Endothelial cell (in vitro differentiated cells): ENCODE measurements at regions not wholly inside any gene's neighbourhood (a gene's known extent, or its start where the extent isn't known, plus 50 kb on each side); places are given as distances from the start of the nearest gene placed in this dataset.
"Not testable (repeated sequence)": the region's sequence is repeated elsewhere in the genome, so short reads cannot be mapped to it uniquely, and the experiment has no call there.

Source experiments
- DNase-seq: peaks from one replicate; pipeline ENCODE4 v3.0.0; 2021; ENCODE audit warnings: low spot score
- H3K27ac Mint-ChIP-seq: one replicate; pipeline ENCODE4 v1.8.0; 2021; ENCODE audit warnings: mixed read lengths, inconsistent platforms; ENCODE audit not compliant: unreplicated experiment
- H3K27me3 Mint-ChIP-seq: one replicate; pipeline ENCODE4 v1.8.0; 2021; ENCODE audit warnings: mild to moderate bottlenecking, moderate library complexity, mixed read lengths, inconsistent platforms; ENCODE audit not compliant: unreplicated experiment
- H3K36me3 Mint-ChIP-seq: one replicate; pipeline ENCODE4 v1.8.0; 2021; ENCODE audit warnings: mild to moderate bottlenecking, low read depth, mixed read lengths, inconsistent platforms; ENCODE audit not compliant: unreplicated experiment
- H3K4me1 Mint-ChIP-seq: one replicate; pipeline ENCODE4 v1.8.0; 2021; ENCODE audit warnings: mild to moderate bottlenecking, mixed read lengths, inconsistent platforms; ENCODE audit not compliant: unreplicated experiment
- H3K4me3 Mint-ChIP-seq: one replicate; pipeline ENCODE4 v1.8.0; 2021; ENCODE audit warnings: mild to moderate bottlenecking, mixed read lengths, inconsistent platforms; ENCODE audit not compliant: unreplicated experiment
- H3K9me3 Mint-ChIP-seq: one replicate; pipeline ENCODE4 v1.8.0; 2021; ENCODE audit warnings: mixed read lengths, inconsistent platforms; ENCODE audit not compliant: unreplicated experiment
- TF ChIP-seq, protein P1 (sequence below): fragments of 200-600 bp; sonication (generic); IDR thresholded peaks from one replicate; pipeline ENCODE4 v1.5.0; 2021; ENCODE audit warnings: antibody characterized with exemption; ENCODE audit not compliant: unreplicated experiment

GRCh38 chr4:79662651-79663050 is 254.6 kb upstream of the GK2 start:
- DNase-seq: no peak
- TF ChIP-seq, protein P1, sequence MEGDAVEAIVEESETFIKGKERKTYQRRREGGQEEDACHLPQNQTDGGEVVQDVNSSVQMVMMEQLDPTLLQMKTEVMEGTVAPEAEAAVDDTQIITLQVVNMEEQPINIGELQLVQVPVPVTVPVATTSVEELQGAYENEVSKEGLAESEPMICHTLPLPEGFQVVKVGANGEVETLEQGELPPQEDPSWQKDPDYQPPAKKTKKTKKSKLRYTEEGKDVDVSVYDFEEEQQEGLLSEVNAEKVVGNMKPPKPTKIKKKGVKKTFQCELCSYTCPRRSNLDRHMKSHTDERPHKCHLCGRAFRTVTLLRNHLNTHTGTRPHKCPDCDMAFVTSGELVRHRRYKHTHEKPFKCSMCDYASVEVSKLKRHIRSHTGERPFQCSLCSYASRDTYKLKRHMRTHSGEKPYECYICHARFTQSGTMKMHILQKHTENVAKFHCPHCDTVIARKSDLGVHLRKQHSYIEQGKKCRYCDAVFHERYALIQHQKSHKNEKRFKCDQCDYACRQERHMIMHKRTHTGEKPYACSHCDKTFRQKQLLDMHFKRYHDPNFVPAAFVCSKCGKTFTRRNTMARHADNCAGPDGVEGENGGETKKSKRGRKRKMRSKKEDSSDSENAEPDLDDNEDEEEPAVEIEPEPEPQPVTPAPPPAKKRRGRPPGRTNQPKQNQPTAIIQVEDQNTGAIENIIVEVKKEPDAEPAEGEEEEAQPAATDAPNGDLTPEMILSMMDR: no peak
- peaks cover 3% of the 10 kb centered on the region for H3K27me3 Mint-ChIP-seq
- H3K4me3 Mint-ChIP-seq: no peak overlapping the region
- H3K4me1 Mint-ChIP-seq: no peaks in the 10 kb centered on the region
- H3K9me3 Mint-ChIP-seq: no peaks in the 10 kb centered on the region
- no peak overlapping the region for H3K27ac Mint-ChIP-seq
- H3K36me3 Mint-ChIP-seq: peaks cover 12% of the 10 kb centered on the region

GRCh38 chr4:79661196-79661595 is 253.2 kb upstream of the GK2 start:
- peaks cover 12% of the 10 kb centered on the region for H3K36me3 Mint-ChIP-seq
- peaks cover 3% of the 10 kb centered on the region for H3K27me3 Mint-ChIP-seq
- H3K4me3 Mint-ChIP-seq: no peak overlapping the region
- DNase-seq: no peak
- TF ChIP-seq, protein P1: no peak
- H3K9me3 Mint-ChIP-seq: no peaks in the 10 kb centered on the region
- no peaks in the 10 kb centered on the region for H3K4me1 Mint-ChIP-seq
- H3K27ac Mint-ChIP-seq: no peak overlapping the region

DNA sequence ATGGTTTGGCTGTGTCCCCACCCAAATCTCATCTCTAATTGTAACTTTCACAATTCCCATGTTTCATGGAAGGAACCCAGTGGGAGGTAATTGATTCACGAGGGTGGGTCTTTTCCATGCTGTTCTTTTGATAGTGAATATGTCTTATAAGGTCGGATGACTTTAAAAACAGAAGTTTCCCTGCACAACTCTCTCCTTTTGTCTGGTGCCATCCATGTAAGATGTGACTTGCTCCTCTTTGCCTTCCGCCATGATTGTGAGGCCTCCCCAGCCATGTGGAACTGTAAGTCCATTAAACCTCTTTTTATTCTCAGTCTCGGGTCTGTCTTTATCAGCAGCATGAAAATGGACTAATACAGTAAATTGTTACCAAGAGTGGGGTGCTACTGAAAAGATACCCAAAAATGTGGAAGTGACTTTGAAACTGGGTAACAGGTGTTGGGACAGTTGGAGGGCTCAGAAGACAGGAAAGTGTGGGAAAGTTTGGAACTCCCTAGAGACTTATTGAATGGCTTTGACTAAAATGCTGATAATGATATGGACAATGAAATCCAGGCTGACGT is 251.4 kb upstream of the GK2 start:
- not testable (repeated sequence) for H3K9me3 Mint-ChIP-seq, H3K27me3 Mint-ChIP-seq, H3K27ac Mint-ChIP-seq, H3K4me1 Mint-ChIP-seq, H3K4me3 Mint-ChIP-seq, DNase-seq
- H3K36me3 Mint-ChIP-seq: peaks cover 12% of the 10 kb centered on the region

GRCh38 chr4:79657379-79657778 is 249.4 kb upstream of the GK2 start:
- no peak for DNase-seq
- TF ChIP-seq, protein P1: no peak
- H3K36me3 Mint-ChIP-seq: peaks cover 12% of the 10 kb centered on the region
- H3K27me3 Mint-ChIP-seq: peaks cover 3% of the 10 kb centered on the region
- H3K4me3 Mint-ChIP-seq: no peak overlapping the region
- no peaks in the 10 kb centered on the region for H3K4me1 Mint-ChIP-seq
- no peak overlapping the region for H3K27ac Mint-ChIP-seq
- H3K9me3 Mint-ChIP-seq: no peaks in the 10 kb centered on the region

DNA sequence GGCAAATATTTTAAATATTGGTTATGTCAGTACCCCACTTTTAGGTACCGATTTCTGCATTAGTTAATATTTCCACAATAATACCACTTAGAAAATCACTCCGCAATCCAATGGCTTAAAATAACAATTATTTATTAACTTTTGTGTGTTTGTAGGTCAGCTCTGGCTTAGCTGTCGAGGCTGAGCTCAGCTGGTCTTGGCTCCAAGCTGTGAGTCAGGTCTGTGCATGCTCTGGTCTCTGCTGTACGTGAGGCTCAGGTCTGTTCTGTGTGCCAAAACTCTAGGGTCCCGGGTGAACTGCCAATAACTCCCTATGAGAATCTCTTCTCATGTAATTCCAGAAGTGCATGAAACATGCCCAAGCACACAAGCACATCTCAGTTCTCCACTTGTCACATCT is 245.8 kb upstream of the GK2 start:
- peaks cover 2% of the 10 kb centered on the region for H3K36me3 Mint-ChIP-seq
- TF ChIP-seq, protein P1: no peak
- no peaks in the 10 kb centered on the region for H3K27me3 Mint-ChIP-seq
- no peak for DNase-seq
- H3K4me1 Mint-ChIP-seq: peaks cover 4% of the 10 kb centered on the region
- H3K27ac Mint-ChIP-seq: no peak overlapping the region
- H3K9me3 Mint-ChIP-seq: no peaks in the 10 kb centered on the region
- no peak overlapping the region for H3K4me3 Mint-ChIP-seq
